ENCODE measurements at regions not wholly inside any gene's neighbourhood (a gene's known extent, or its start where the extent isn't known, plus 50 kb on each side); places are given as distances from the start of the nearest gene placed in this dataset.

- TF ChIP-seq, protein P1, sequence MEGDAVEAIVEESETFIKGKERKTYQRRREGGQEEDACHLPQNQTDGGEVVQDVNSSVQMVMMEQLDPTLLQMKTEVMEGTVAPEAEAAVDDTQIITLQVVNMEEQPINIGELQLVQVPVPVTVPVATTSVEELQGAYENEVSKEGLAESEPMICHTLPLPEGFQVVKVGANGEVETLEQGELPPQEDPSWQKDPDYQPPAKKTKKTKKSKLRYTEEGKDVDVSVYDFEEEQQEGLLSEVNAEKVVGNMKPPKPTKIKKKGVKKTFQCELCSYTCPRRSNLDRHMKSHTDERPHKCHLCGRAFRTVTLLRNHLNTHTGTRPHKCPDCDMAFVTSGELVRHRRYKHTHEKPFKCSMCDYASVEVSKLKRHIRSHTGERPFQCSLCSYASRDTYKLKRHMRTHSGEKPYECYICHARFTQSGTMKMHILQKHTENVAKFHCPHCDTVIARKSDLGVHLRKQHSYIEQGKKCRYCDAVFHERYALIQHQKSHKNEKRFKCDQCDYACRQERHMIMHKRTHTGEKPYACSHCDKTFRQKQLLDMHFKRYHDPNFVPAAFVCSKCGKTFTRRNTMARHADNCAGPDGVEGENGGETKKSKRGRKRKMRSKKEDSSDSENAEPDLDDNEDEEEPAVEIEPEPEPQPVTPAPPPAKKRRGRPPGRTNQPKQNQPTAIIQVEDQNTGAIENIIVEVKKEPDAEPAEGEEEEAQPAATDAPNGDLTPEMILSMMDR (IDR thresholded peaks at IDR 0.05; ENCODE audit: low read length) = no peak
- no peak for TF ChIP-seq EZH2 (optimal IDR thresholded peaks at IDR 0.05; ENCODE audit: low read depth, low read length)
- TF ChIP-seq EZH2phosphoT487 (IDR thresholded peaks at IDR 0.05; ENCODE audit: low read length) = no peak
Observed at GRCh38 chr2:71948781-71949536, 198.7 kb downstream of the CYP26B1 start.

Measured in MM.1S (cell line).